OCI-LY1 (cell line): ENCODE measurements at regions not wholly inside any gene's neighbourhood (a gene's known extent, or its start where the extent isn't known, plus 50 kb on each side); places are given as distances from the start of the nearest gene placed in this dataset.
"Not testable (repeated sequence)": the region's sequence is repeated elsewhere in the genome, so short reads cannot be mapped to it uniquely, and the experiment has no call there.

ENCODE experiments used
- H2AFZ ChIP-seq: fragments of 200-600 bp; sonication (generic), shearing (Covaris generic); 2 replicates; pipeline ENCODE4 v1.6.0; 2014; ENCODE audit warnings: antibody characterized with exemption, mild to moderate bottlenecking, low read length
- H3F3A ChIP-seq: fragments of 200-600 bp; sonication (generic), shearing (Covaris generic); 2 replicates; pipeline ENCODE4 v1.6.0; 2014; ENCODE audit warnings: mild to moderate bottlenecking, antibody characterized with exemption, low read length, moderate library complexity; ENCODE audit not compliant: insufficient read depth
- H3K27ac ChIP-seq: fragments of 200-600 bp; sonication (generic); 2 replicates; pipeline ENCODE4 v1.5.1; 2014; ENCODE audit warnings: low read length, mixed run types, mild to moderate bottlenecking, low read depth; ENCODE audit not compliant: poor library complexity, severe bottlenecking
- H3K27me3 ChIP-seq: fragments of 200-600 bp; sonication (generic); 2 replicates; pipeline ENCODE4 v1.6.0; 2014; ENCODE audit warnings: antibody characterized with exemption, mild to moderate bottlenecking, low read length, moderate library complexity; ENCODE audit not compliant: insufficient read depth
- H3K36me3 ChIP-seq: fragments of 200-600 bp; sonication (generic); 2 replicates; pipeline ENCODE4 v1.6.1; 2014; ENCODE audit warnings: mild to moderate bottlenecking, antibody characterized with exemption, low read length, moderate library complexity, mixed read lengths; ENCODE audit not compliant: insufficient read depth
- H3K4me1 ChIP-seq: fragments of 200-600 bp; sonication (generic); 2 replicates; pipeline ENCODE4 v1.5.1; 2014; ENCODE audit warnings: mild to moderate bottlenecking, low read length, moderate library complexity; ENCODE audit not compliant: insufficient read depth, severe bottlenecking
- H3K4me2 ChIP-seq: fragments of 200-600 bp; sonication (generic), shearing (Covaris generic); 2 replicates; pipeline ENCODE4 v1.6.1; 2014; ENCODE audit warnings: low read length
- H3K4me3 ChIP-seq: fragments of 200-600 bp; sonication (generic); 2 replicates; pipeline ENCODE4 v1.5.1; 2014; ENCODE audit warnings: low read length, low read depth, mild to moderate bottlenecking, mixed read lengths; ENCODE audit not compliant: poor library complexity, severe bottlenecking
- H3K79me2 ChIP-seq: fragments of 200-600 bp; shearing (Covaris generic); 2 replicates; pipeline ENCODE4 v1.6.1; 2016; ENCODE audit warnings: mixed run types, low read length, mixed read lengths; ENCODE audit not compliant: insufficient read depth
- H3K9ac ChIP-seq: fragments of 200-600 bp; sonication (generic), shearing (Covaris generic); 2 replicates; pipeline ENCODE4 v1.6.1; 2014; ENCODE audit warnings: mild to moderate bottlenecking, low read length, mixed read lengths
- H3K9me2 ChIP-seq: fragments of 200-600 bp; sonication (generic), shearing (Covaris generic); 2 replicates; pipeline ENCODE4 v1.6.1; 2014; ENCODE audit warnings: low read depth, mild to moderate bottlenecking, low read length, mixed read lengths
- H3K9me3 ChIP-seq: fragments of 200-600 bp; shearing (Covaris generic); 2 replicates; pipeline ENCODE4 v1.6.1; 2014; ENCODE audit warnings: low read length, mixed read lengths
- H4K20me1 ChIP-seq: fragments of 200-600 bp; sonication (generic), shearing (Covaris generic); 2 replicates; pipeline ENCODE4 v1.6.0; 2016; ENCODE audit warnings: mild to moderate bottlenecking, low read length; ENCODE audit not compliant: insufficient read depth
- CTCF ChIP-seq: fragments of 200-600 bp; sonication (generic), shearing (Covaris generic); IDR thresholded peaks from 2 replicates; pipeline ENCODE4 v1.5.1; 2017; ENCODE audit warnings: mild to moderate bottlenecking, antibody characterized with exemption, low read length, moderate library complexity, mixed read lengths
- EZH2 ChIP-seq: fragments of 200-600 bp; sonication (generic), shearing (Covaris generic); IDR thresholded peaks from 2 replicates; pipeline ENCODE4 v1.8.0; 2017; ENCODE audit warnings: borderline replicate concordance, mixed run types, mild to moderate bottlenecking, antibody characterized with exemption, low read length, moderate library complexity, mixed read lengths

- Histone ChIP-seq H3K9me3 (no peaks in the 10 kb centered on the region), H3K79me2 (no peaks in the 10 kb centered on the region), H3K27me3 (no peaks in the 10 kb centered on the region), H2AFZ (no peak overlapping the region), H3K9me2 (no peaks in the 10 kb centered on the region), H3K4me1 (no peaks in the 10 kb centered on the region), H3K4me3 (no peak overlapping the region), H3K36me3 (no peaks in the 10 kb centered on the region), H3F3A (no peaks in the 10 kb centered on the region), H3K27ac (no peak overlapping the region), H3K4me2 (no peak overlapping the region), H4K20me1 (no peaks in the 10 kb centered on the region), H3K9ac (no peak overlapping the region)
- TF ChIP-seq CTCF: no peak
- no peak for TF ChIP-seq EZH2
Observed at GRCh38 chr4:28464823-28465222, 1604.2 kb downstream of the STIM2 start.

- not testable (repeated sequence) for H3K79me2 ChIP-seq, H3K27ac ChIP-seq, H3K36me3 ChIP-seq, H3K27me3 ChIP-seq, H3K9me3 ChIP-seq, H3K9ac ChIP-seq, H3F3A ChIP-seq, H3K4me1 ChIP-seq, H2AFZ ChIP-seq, H3K9me2 ChIP-seq, H3K4me3 ChIP-seq, H3K4me2 ChIP-seq, H4K20me1 ChIP-seq
Observed at GRCh38 chr4:28466886-28467285, 1606.2 kb downstream of the STIM2 start.

- no peaks in the 10 kb centered on the region for H3K4me1 ChIP-seq
- H3K27me3 ChIP-seq: no peaks in the 10 kb centered on the region
- no peaks in the 10 kb centered on the region for H4K20me1 ChIP-seq
- H3F3A ChIP-seq: no peaks in the 10 kb centered on the region
- TF ChIP-seq EZH2: no peak
- TF ChIP-seq CTCF: no peak
- no peak overlapping the region for H3K27ac ChIP-seq
- H3K9me3 ChIP-seq: no peaks in the 10 kb centered on the region
- no peak overlapping the region for H3K4me3 ChIP-seq
- no peaks in the 10 kb centered on the region for H3K36me3 ChIP-seq
- H2AFZ ChIP-seq: no peak overlapping the region
- H3K9ac ChIP-seq: no peak overlapping the region
- H3K9me2 ChIP-seq: no peaks in the 10 kb centered on the region
- H3K79me2 ChIP-seq: no peaks in the 10 kb centered on the region
- H3K4me2 ChIP-seq: no peak overlapping the region
Observed at GRCh38 chr4:28469387-28469786, 1608.7 kb downstream of the STIM2 start.

- Histone ChIP-seq H3K4me1 (no peaks in the 10 kb centered on the region), H4K20me1 (no peaks in the 10 kb centered on the region), H3K9me3 (no peaks in the 10 kb centered on the region), H3K36me3 (no peaks in the 10 kb centered on the region), H3K27ac (no peak overlapping the region), H3K27me3 (no peaks in the 10 kb centered on the region), H3K79me2 (no peaks in the 10 kb centered on the region), H3K9me2 (no peaks in the 10 kb centered on the region), H3K4me3 (no peak overlapping the region), H3K9ac (no peak overlapping the region), H3K4me2 (no peak overlapping the region), H2AFZ (no peak overlapping the region), H3F3A (no peaks in the 10 kb centered on the region)
- no peak for TF ChIP-seq CTCF
- no peak for TF ChIP-seq EZH2
Observed at GRCh38 chr4:28469886-28470285, 1609.2 kb downstream of the STIM2 start.
